ENCODE measurements at regions not wholly inside any gene's neighbourhood (a gene's known extent, or its start where the extent isn't known, plus 50 kb on each side); places are given as distances from the start of the nearest gene placed in this dataset.

DNA sequence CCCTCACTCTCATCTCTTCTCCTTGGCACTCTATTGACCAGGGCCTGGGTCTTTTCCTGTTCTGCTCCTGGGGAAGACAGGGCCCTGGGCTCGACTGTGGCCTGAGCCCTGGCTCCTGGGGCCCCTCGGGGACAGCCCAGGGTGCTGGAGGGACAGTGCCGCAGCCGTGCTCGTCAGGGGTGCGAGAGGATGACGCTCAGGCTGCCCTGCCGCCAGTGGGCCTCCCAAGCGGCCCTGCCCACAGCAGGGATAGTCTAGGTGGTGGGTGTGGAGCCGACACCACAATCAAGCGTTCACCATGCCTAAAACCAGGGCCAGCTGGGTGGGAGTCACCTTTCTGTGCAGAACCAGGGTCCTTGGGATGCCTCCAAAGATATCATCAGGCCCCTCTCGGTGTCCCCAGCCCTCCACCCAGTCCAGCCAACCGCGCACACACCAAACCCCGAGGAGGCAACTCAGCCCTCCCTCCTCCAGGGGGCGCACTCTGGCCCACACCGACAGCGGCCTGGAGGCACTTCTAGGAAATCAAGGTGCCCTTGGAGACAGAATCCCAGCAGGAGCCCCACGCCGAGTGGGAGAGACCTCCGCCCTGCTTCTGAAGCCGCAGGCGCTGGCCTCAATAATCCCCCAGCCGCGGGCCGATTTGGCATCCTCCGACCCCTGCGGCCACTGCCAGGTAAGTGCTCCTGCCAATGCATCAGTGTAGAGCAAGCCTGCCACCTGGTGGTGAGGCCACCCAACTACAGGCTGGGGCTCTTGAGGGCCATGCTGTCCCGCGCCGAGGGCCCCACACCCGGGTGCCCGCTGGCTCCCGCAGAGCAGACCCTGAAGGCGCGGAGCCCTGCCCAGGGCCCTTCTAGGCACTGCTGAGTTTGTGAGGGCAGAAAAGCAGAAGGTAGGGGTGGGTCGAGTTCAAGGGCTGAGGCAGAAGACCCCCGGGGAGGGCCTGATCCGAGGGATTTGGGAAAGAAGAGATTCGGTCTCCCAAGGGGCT lies 496.4 kb downstream of the BUD13 start:
- 37% methylated on average over 40 of the region's 40 CpGs for WGBS (ENCODE audit: insufficient coverage)

DNA sequence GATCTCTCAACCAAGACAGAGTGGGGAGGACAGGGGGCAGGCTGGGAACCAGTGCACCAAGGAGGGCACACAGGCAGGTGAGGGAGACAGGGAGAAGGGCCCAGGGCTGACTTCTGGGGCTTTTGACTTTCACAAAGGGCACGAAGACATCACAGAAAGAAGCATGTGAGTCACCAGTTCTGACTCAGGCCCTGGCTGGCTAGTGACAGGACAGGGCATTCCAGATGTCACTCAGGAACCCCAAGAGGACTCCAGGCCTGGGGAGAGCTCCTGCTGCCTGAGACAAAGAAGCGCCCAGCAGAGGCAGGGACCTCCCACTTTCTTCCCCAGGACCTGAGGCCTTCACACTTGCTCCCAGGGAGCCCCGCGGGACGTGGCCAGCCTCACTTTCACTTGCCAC lies 497.2 kb downstream of the BUD13 start:
- H3K9me3 ChIP-seq (ENCODE audit: control insufficient read depth, insufficient read depth, low read length): no peaks in the 10 kb centered on the region
- no peak overlapping the region for H3K27ac ChIP-seq (ENCODE audit: low read depth, low read length)
- peaks cover 38% of the 10 kb centered on the region for H3K4me1 ChIP-seq (ENCODE audit: control insufficient read depth, insufficient read depth, low read length)
- no peak for DNase-seq (ENCODE audit: low read depth in 4 of 6, low spot score in 6 of 6)
- no peak overlapping the region for H3K4me3 ChIP-seq (ENCODE audit: low read depth, low read length)
- peaks cover 3% of the 10 kb centered on the region for H3K27me3 ChIP-seq (ENCODE audit: control insufficient read depth, insufficient read depth, low read length)
- 93% methylated on average over 5 of the region's 5 CpGs for WGBS (ENCODE audit: insufficient coverage)
- no peaks in the 10 kb centered on the region for H3K36me3 ChIP-seq (ENCODE audit: control insufficient read depth, insufficient read depth, low read length)

More for the DNA sequence above, 496.4 kb downstream of the BUD13 start:
- DNase-seq (ENCODE audit: low read depth in 4 of 6, low spot score in 6 of 6): peak in 4 of 6 donors; percentile 26 to 81 (median 54)
- Histone ChIP-seq H3K27ac (ENCODE audit: low read depth, low read length) (no peak overlapping the region), H3K27me3 (ENCODE audit: control insufficient read depth, insufficient read depth, low read length) (peaks cover 3% of the 10 kb centered on the region), H3K9me3 (ENCODE audit: control insufficient read depth, insufficient read depth, low read length) (no peaks in the 10 kb centered on the region), H3K36me3 (ENCODE audit: control insufficient read depth, insufficient read depth, low read length) (no peaks in the 10 kb centered on the region), H3K4me1 (ENCODE audit: control insufficient read depth, insufficient read depth, low read length) (peaks cover 38% of the 10 kb centered on the region), H3K4me3 (ENCODE audit: low read depth, low read length) (no peak overlapping the region)

DNA sequence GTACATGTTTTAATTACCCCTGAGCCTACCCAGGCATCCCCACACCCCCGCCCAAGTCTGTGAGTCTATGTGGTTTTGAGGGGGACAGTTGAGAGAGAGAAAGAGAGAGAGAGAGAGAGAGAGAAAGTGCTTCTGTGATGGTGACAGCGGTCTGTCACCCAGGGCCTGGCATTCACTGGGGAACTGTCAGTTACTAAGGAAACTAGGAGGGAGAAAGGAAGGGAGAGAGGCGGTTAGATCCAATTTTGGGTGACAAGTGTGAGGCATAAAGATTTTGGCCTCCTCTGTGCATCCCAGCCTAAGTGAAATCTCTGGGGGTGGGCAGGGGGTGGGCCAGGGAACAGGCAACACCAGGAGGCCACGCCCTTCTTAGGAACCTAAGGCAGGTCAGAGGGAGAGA lies 498.3 kb downstream of the BUD13 start:
- Histone ChIP-seq H3K27ac (ENCODE audit: low read depth, low read length) (no peak overlapping the region), H3K9me3 (ENCODE audit: control insufficient read depth, insufficient read depth, low read length) (no peaks in the 10 kb centered on the region), H3K4me3 (ENCODE audit: low read depth, low read length) (no peak overlapping the region), H3K27me3 (ENCODE audit: control insufficient read depth, insufficient read depth, low read length) (peaks cover 3% of the 10 kb centered on the region), H3K4me1 (ENCODE audit: control insufficient read depth, insufficient read depth, low read length) (peaks cover 38% of the 10 kb centered on the region), H3K36me3 (ENCODE audit: control insufficient read depth, insufficient read depth, low read length) (no peaks in the 10 kb centered on the region)
- 72% methylated on average over 3 of the region's 4 CpGs for WGBS (ENCODE audit: insufficient coverage)
- peak in 2 of 6 donors; percentile 49 to 76 for DNase-seq (ENCODE audit: low read depth in 4 of 6, low spot score in 6 of 6)

DNA sequence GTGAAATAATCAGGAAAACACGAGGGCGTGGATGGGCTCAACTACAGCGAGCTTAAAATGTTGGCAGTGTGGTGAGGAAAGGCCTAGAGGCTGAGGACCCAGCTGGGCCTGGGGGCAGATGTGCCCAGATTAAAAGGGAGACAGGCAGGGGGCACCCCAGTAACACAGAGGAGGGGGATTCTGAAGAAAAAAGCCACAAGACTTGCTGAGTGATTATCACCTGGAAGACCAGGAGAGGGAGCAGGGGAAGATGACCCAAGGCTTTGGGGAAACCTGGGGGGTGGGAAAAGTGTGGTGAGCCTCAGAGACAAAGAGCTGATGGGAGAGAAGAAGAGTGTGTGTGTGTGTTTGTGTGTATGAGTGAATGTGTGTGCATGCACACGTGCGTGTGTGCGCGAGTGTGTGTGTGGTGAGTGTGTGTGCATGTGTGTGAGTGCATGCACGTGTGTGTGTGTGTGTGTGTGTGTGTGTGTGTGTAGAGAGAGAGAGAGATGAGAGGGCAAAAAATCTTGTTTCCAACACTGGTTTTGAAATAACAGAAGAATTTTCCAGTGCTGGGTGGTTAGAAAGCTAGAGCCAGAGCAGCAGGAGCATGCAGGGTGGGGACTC lies 500.5 kb downstream of the BUD13 start:
- no peak overlapping the region for H3K27ac ChIP-seq (ENCODE audit: low read depth, low read length)
- peaks cover 3% of the 10 kb centered on the region for H3K27me3 ChIP-seq (ENCODE audit: control insufficient read depth, insufficient read depth, low read length)
- no peaks in the 10 kb centered on the region for H3K36me3 ChIP-seq (ENCODE audit: control insufficient read depth, insufficient read depth, low read length)
- H3K9me3 ChIP-seq (ENCODE audit: control insufficient read depth, insufficient read depth, low read length): no peaks in the 10 kb centered on the region
- DNase-seq (ENCODE audit: low read depth in 4 of 6, low spot score in 6 of 6): no peak
- peaks cover 34% of the 10 kb centered on the region for H3K4me1 ChIP-seq (ENCODE audit: control insufficient read depth, insufficient read depth, low read length)
- WGBS (ENCODE audit: insufficient coverage): 79% methylated on average over 8 of the region's 8 CpGs
- H3K4me3 ChIP-seq (ENCODE audit: low read depth, low read length): no peak overlapping the region

- Histone ChIP-seq H3K9me3 (ENCODE audit: control insufficient read depth, insufficient read depth, low read length) (no peaks in the 10 kb centered on the region), H3K27me3 (ENCODE audit: control insufficient read depth, insufficient read depth, low read length) (peaks cover 3% of the 10 kb centered on the region), H3K4me1 (ENCODE audit: control insufficient read depth, insufficient read depth, low read length) (peaks cover 29% of the 10 kb centered on the region), H3K4me3 (ENCODE audit: low read depth, low read length) (no peak overlapping the region), H3K36me3 (ENCODE audit: control insufficient read depth, insufficient read depth, low read length) (no peaks in the 10 kb centered on the region), H3K27ac (ENCODE audit: low read depth, low read length) (no peak overlapping the region)
- 89% methylated on average over 6 of the region's 6 CpGs for WGBS (ENCODE audit: insufficient coverage)
- DNase-seq (ENCODE audit: low read depth in 4 of 6, low spot score in 6 of 6): no peak
Observed at GRCh38 chr11:116271479-116271878, 501.3 kb downstream of the BUD13 start.

DNA sequence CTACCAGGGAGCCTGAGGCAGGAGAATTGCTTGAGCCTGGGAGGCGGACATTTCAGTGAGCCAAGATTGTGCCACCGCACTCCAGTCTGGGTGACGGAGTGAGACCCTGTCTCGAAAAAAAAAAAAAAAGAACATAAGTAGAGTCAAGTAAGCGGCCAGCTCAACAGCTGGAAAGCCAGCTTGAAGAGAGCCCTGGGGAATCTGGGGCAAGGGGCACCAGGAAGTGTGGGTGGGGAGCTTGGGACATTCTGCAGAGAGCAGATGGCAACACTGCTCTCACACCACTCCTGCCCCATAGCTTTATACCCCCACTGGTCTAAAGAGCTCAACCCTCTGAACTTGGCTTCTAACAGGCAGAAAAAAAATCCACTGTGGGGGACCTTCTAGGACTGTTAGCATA lies 505.6 kb downstream of the BUD13 start:
- no peaks in the 10 kb centered on the region for H3K36me3 ChIP-seq (ENCODE audit: control insufficient read depth, insufficient read depth, low read length)
- peaks cover 26% of the 10 kb centered on the region for H3K4me1 ChIP-seq (ENCODE audit: control insufficient read depth, insufficient read depth, low read length)
- H3K27ac ChIP-seq (ENCODE audit: low read depth, low read length): no peak overlapping the region
- H3K9me3 ChIP-seq (ENCODE audit: control insufficient read depth, insufficient read depth, low read length): no peaks in the 10 kb centered on the region
- H3K4me3 ChIP-seq (ENCODE audit: low read depth, low read length): no peak overlapping the region
- H3K27me3 ChIP-seq (ENCODE audit: control insufficient read depth, insufficient read depth, low read length): peaks cover 3% of the 10 kb centered on the region
- 95% methylated on average over 4 of the region's 5 CpGs for WGBS (ENCODE audit: insufficient coverage)
- no peak for DNase-seq (ENCODE audit: low read depth in 4 of 6, low spot score in 6 of 6)

DNA sequence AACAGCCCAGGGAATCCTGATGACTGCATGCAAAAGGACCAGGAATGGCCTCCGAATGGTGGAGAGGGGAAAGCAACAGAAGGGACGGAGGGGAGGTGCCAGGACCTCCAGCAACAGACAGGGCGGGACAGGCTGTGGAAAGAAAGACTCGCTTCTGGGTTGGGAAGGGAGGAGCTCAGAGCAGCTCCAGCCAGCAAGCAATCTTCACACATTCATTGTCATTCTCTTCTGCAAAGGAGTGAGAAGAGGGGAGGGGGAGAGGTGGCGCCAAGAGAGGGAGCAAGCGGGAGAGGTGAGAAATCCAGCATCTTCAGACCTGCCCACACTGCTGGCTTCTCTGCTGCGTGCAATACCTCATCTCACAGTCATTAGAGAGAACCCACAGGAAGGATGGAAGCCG lies 509.0 kb downstream of the BUD13 start:
- no peak overlapping the region for H3K4me3 ChIP-seq (ENCODE audit: low read depth, low read length)
- H3K27me3 ChIP-seq (ENCODE audit: control insufficient read depth, insufficient read depth, low read length): no peaks in the 10 kb centered on the region
- peaks cover 26% of the 10 kb centered on the region for H3K4me1 ChIP-seq (ENCODE audit: control insufficient read depth, insufficient read depth, low read length)
- no peak overlapping the region for H3K27ac ChIP-seq (ENCODE audit: low read depth, low read length)
- 83% methylated on average over 1 of the region's 8 CpGs for WGBS (ENCODE audit: insufficient coverage)
- H3K9me3 ChIP-seq (ENCODE audit: control insufficient read depth, insufficient read depth, low read length): no peaks in the 10 kb centered on the region
- no peak for DNase-seq (ENCODE audit: low read depth in 4 of 6, low spot score in 6 of 6)
- H3K36me3 ChIP-seq (ENCODE audit: control insufficient read depth, insufficient read depth, low read length): no peaks in the 10 kb centered on the region

DNA sequence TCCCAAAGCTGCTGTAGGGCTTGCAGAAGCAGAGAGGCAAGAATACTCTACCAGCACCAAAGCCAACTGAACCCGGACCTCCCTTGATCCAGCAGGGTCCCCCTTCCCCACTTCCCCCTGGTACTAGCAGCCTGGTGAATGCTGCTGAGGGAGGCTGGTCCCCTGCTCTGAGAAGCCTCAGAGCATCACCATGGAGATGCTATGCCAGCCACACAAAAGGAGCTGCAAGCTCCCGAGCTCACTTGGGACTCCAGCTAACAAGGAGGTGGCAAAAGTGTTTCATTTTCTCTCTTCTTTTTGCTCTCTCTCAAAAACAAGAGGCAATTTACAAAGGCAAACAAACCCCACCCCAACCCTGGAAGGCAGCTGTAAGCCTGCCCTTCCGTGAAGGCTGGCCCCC lies 509.8 kb downstream of the BUD13 start:
- Histone ChIP-seq H3K9me3 (ENCODE audit: control insufficient read depth, insufficient read depth, low read length) (no peaks in the 10 kb centered on the region), H3K4me1 (ENCODE audit: control insufficient read depth, insufficient read depth, low read length) (peaks cover 26% of the 10 kb centered on the region), H3K27me3 (ENCODE audit: control insufficient read depth, insufficient read depth, low read length) (no peaks in the 10 kb centered on the region), H3K36me3 (ENCODE audit: control insufficient read depth, insufficient read depth, low read length) (no peaks in the 10 kb centered on the region), H3K27ac (ENCODE audit: low read depth, low read length) (no peak overlapping the region), H3K4me3 (ENCODE audit: low read depth, low read length) (no peak overlapping the region)
- peak in 2 of 6 donors; percentile 60 to 76 for DNase-seq (ENCODE audit: low read depth in 4 of 6, low spot score in 6 of 6)
- 20% methylated on average over 2 of the region's 3 CpGs for WGBS (ENCODE audit: insufficient coverage)

GRCh38 chr11:116262370-116262769 lies 510.4 kb downstream of the BUD13 start:
- no peak overlapping the region for H3K27ac ChIP-seq (ENCODE audit: low read depth, low read length)
- no peaks in the 10 kb centered on the region for H3K9me3 ChIP-seq (ENCODE audit: control insufficient read depth, insufficient read depth, low read length)
- H3K4me3 ChIP-seq (ENCODE audit: low read depth, low read length): no peak overlapping the region
- WGBS (ENCODE audit: insufficient coverage): no CpG with 5 or more reads among the region's 1 CpG
- H3K36me3 ChIP-seq (ENCODE audit: control insufficient read depth, insufficient read depth, low read length): no peaks in the 10 kb centered on the region
- no peaks in the 10 kb centered on the region for H3K27me3 ChIP-seq (ENCODE audit: control insufficient read depth, insufficient read depth, low read length)
- no peak for DNase-seq (ENCODE audit: low read depth in 4 of 6, low spot score in 6 of 6)
- H3K4me1 ChIP-seq (ENCODE audit: control insufficient read depth, insufficient read depth, low read length): peaks cover 26% of the 10 kb centered on the region
